Coronary artery (tissue), 2 donors: ENCODE measurements at regions not wholly inside any gene's neighbourhood (a gene's known extent, or its start where the extent isn't known, plus 50 kb on each side); places are given as distances from the start of the nearest gene placed in this dataset.

Experiments used
- DNase-seq: peaks from one replicate; pipeline ENCODE4 v3.0.0-alpha.2; 2017; ENCODE audit warnings: low spot score
- H3K27ac ChIP-seq, 2 donors: fragments of 200-600 bp; sonication (generic); one replicate each; pipeline ENCODE4 v1.5.1; 2016 to 2019
- H3K4me3 ChIP-seq: fragments of 200-600 bp; sonication (generic); 2 replicates; pipeline ENCODE4 v1.5.1; 2016; ENCODE audit warnings: mild to moderate bottlenecking, moderate library complexity
- TF ChIP-seq, protein P1 (sequence below): fragments of 200-600 bp; sonication (generic); IDR thresholded peaks from one replicate; pipeline ENCODE4 v1.5.1; 2019; ENCODE audit warnings: antibody characterized with exemption

- TF ChIP-seq, protein P1, sequence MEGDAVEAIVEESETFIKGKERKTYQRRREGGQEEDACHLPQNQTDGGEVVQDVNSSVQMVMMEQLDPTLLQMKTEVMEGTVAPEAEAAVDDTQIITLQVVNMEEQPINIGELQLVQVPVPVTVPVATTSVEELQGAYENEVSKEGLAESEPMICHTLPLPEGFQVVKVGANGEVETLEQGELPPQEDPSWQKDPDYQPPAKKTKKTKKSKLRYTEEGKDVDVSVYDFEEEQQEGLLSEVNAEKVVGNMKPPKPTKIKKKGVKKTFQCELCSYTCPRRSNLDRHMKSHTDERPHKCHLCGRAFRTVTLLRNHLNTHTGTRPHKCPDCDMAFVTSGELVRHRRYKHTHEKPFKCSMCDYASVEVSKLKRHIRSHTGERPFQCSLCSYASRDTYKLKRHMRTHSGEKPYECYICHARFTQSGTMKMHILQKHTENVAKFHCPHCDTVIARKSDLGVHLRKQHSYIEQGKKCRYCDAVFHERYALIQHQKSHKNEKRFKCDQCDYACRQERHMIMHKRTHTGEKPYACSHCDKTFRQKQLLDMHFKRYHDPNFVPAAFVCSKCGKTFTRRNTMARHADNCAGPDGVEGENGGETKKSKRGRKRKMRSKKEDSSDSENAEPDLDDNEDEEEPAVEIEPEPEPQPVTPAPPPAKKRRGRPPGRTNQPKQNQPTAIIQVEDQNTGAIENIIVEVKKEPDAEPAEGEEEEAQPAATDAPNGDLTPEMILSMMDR, result no peak
- Histone ChIP-seq H3K4me3 (no peak overlapping the region), H3K27ac (no peak overlapping the region)
- DNase-seq, result no peak
Observed at GRCh38 chr7:52830801-52831200, 204.6 kb upstream of the POM121L12 start.

DNA sequence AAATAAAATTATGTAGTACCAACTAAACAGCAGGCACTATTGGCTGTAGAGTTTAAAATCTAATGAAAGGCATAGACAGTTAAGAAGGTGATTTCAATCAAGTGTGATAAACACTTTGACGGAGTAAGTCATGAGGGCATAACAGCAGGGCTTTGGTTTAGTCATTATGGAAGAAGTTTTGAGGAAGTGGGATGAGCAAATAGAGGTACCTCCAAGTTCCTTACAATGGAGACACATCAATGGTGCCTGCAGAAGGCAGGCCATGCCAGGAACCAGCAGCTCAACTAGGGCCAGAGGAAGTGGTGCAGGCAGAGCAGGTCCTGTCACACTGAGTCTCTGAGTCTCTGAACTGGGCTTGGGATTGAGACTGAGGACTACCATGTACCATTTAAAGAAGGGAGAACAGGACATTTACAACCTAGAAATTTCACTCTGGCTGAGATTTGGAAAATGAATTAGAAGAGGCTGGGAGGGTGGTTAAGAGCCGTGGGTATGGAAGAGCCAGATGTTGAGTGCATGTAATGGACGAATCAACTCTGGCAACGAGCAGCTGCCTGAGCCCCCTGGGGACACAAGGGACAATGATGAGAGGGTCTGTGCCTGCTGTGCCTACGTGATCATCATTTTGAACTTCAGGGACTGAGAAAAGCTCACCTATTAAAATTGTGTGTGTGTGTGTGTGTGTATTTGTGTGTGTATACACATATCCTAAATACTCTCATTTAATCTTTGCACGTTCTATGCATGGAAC is 208.7 kb upstream of the POM121L12 start:
- no peak overlapping the region for H3K4me3 ChIP-seq
- no peak for DNase-seq
- TF ChIP-seq, protein P1, result no peak
- no peak overlapping the region for H3K27ac ChIP-seq

GRCh38 chr7:52825611-52826010 is 209.8 kb upstream of the POM121L12 start:
- no peak for DNase-seq
- no peak overlapping the region for H3K27ac ChIP-seq
- no peak overlapping the region for H3K4me3 ChIP-seq
- TF ChIP-seq, protein P1, result no peak

DNA sequence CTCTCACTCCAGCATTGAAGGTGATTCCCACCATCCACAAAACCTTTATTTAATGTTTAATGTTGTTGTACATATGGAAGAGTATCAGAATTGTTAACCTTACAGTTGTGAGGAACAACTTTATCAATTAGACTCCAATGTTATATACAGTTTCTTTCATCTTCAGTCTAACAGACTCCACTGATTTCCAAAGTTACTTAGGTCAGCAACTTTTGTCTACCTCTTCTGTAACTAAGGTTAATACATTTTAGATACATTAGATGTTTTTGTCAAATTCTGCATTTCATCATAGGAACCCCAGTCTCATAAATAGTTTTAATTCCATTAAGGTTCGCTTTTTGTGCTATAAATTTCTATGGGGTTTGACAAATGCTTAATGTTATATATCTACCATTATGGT is 223.9 kb upstream of the POM121L12 start:
- Histone ChIP-seq H3K4me3 (no peak overlapping the region), H3K27ac (no peak overlapping the region)
- DNase-seq, result no peak
- TF ChIP-seq, protein P1, result no peak

GRCh38 chr7:52799817-52800216 is 235.6 kb upstream of the POM121L12 start:
- TF ChIP-seq, protein P1, result no peak

GRCh38 chr7:52797801-52798200 is 237.6 kb upstream of the POM121L12 start:
- Histone ChIP-seq H3K27ac (no peak overlapping the region), H3K4me3 (no peak overlapping the region)
- no peak for DNase-seq
- TF ChIP-seq, protein P1, result no peak

More at GRCh38 chr7:52799817-52800216, 235.6 kb upstream of the POM121L12 start:
- no peak overlapping the region for H3K27ac ChIP-seq
- no peak for DNase-seq
- H3K4me3 ChIP-seq, result no peak overlapping the region

DNA sequence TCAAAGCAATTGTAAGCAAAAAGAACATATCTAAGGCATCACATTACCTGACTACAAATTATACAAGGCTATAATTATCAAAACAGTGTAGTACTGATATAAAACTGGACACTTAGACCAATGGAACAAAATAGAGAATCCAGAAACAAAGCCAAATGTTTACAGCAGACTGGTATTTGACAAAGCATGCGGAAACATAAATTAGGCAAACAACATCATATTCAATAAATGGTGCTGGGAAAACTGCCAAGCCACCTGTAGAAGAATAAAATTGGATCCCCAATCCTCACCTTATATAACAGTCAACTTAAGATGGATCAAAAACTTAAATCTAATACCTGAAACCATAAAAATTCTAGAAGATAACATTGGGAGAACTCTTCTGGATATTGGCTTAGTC is 240.8 kb upstream of the POM121L12 start:
- H3K4me3 ChIP-seq, result no peak overlapping the region
- no peak for DNase-seq
- TF ChIP-seq, protein P1, result no peak
- H3K27ac ChIP-seq, result no peak overlapping the region
